NCI-H2107 treated with DMSO at 0.1 percent for 48 hours (cell line): ENCODE measurements at regions not wholly inside any gene's neighbourhood (a gene's known extent, or its start where the extent isn't known, plus 50 kb on each side); places are given as distances from the start of the nearest gene placed in this dataset.

Experiments used
- DNase-seq: peaks from one replicate; lab custom pipeline; 2025; ENCODE audit not compliant: unreplicated experiment; lab: John Stamatoyannopoulos, UW

- DNase-seq, result no peak
Measured at GRCh38 chr20:7237251-7237650, 469.8 kb downstream of the BMP2 start.

- DNase-seq, result no peak
Measured at GRCh38 chr20:7240490-7240889, 473.0 kb downstream of the BMP2 start.

- DNase-seq, result no peak
Measured at GRCh38 chr20:7248281-7249201, 481.1 kb downstream of the BMP2 start.

GRCh38 chr20:7250337-7250736 is 482.9 kb downstream of the BMP2 start:
- DNase-seq, result no peak

- no peak for DNase-seq
Measured at GRCh38 chr20:7257099-7257498, 489.6 kb downstream of the BMP2 start.

- DNase-seq, result no peak
Measured at GRCh38 chr20:7257692-7258466, 490.4 kb downstream of the BMP2 start.

- DNase-seq, result no peak
Measured at GRCh38 chr20:7262803-7263202, 495.3 kb downstream of the BMP2 start.

GRCh38 chr20:7264137-7264536 is 496.7 kb downstream of the BMP2 start:
- DNase-seq, result no peak

GRCh38 chr20:7269452-7269851 is 502.0 kb downstream of the BMP2 start:
- no peak for DNase-seq

- no peak for DNase-seq
Measured at GRCh38 chr20:7272512-7272911, 505.0 kb downstream of the BMP2 start.

GRCh38 chr20:7274870-7275269 is 507.4 kb downstream of the BMP2 start:
- no peak for DNase-seq

- no peak for DNase-seq
Measured at GRCh38 chr20:7275645-7276237, 508.3 kb downstream of the BMP2 start.

- no peak for DNase-seq
Measured at GRCh38 chr20:7285918-7286556, 518.6 kb downstream of the BMP2 start.

- DNase-seq, result no peak
Measured at GRCh38 chr20:7291323-7291943, 523.9 kb downstream of the BMP2 start.

- no peak for DNase-seq
Measured at GRCh38 chr20:7291946-7292345, 524.5 kb downstream of the BMP2 start.

- no peak for DNase-seq
Measured at GRCh38 chr20:7294816-7295360, 527.4 kb downstream of the BMP2 start.

- DNase-seq, result no peak
Measured at GRCh38 chr20:7301807-7302206, 534.3 kb downstream of the BMP2 start.

GRCh38 chr20:7302250-7302649 is 534.8 kb downstream of the BMP2 start:
- DNase-seq, result no peak

- DNase-seq, result no peak
Measured at GRCh38 chr20:7305976-7306375, 538.5 kb downstream of the BMP2 start.

GRCh38 chr20:7308163-7308562 is 540.7 kb downstream of the BMP2 start:
- no peak for DNase-seq

- no peak for DNase-seq
Measured at GRCh38 chr20:7313047-7313446, 545.6 kb downstream of the BMP2 start.
